HepG2 (cell line): ENCODE measurements at regions not wholly inside any gene's neighbourhood (a gene's known extent, or its start where the extent isn't known, plus 50 kb on each side); places are given as distances from the start of the nearest gene placed in this dataset.

ENCODE experiments used
- ELF4 ChIP-seq: sonication (generic); formaldehyde crosslinking; IDR thresholded peaks from 2 replicates; pipeline ENCODE4 v1.5.0; 2020; ENCODE audit warnings: missing genetic modification reagents, mild to moderate bottlenecking, moderate library complexity, borderline replicate concordance
- ELK4 ChIP-seq: sonication (generic); formaldehyde crosslinking; IDR thresholded peaks from 2 replicates; pipeline ENCODE4 v1.9.0; 2021; ENCODE audit warnings: missing genetic modification reagents, borderline replicate concordance
- GABPA ChIP-seq, 2 experiments: IDR thresholded peaks; 2 replicates each; pipeline ENCODE4 v1.6.1; 2011 to 2016; ENCODE audit warnings: low read depth in 2 of 2, low read length in 1 of 2, missing biosample characterization in 1 of 2, missing genetic modification characterization in 1 of 2
- GLI4 ChIP-seq: sonication (generic); formaldehyde crosslinking; IDR thresholded peaks from 2 replicates; pipeline ENCODE4 v1.5.1; 2020; ENCODE audit warnings: missing genetic modification reagents, mild to moderate bottlenecking, moderate library complexity, borderline replicate concordance
- KMT2A ChIP-seq: sonication (generic); formaldehyde crosslinking; IDR thresholded peaks from 2 replicates; pipeline ENCODE4 v1.4.0; 2020; ENCODE audit warnings: missing genetic modification reagents
- SRSF1 ChIP-seq: fragments of 200-400 bp; formaldehyde crosslinking; optimal IDR thresholded peaks from 2 replicates; pipeline ENCODE3; 2017; ENCODE audit warnings: mild to moderate bottlenecking, low read depth, low read length, moderate library complexity
- ZBTB44 ChIP-seq: sonication (generic); formaldehyde crosslinking; IDR thresholded peaks from 2 replicates; pipeline ENCODE4 v1.4.0; 2020; ENCODE audit warnings: missing genetic modification reagents
- ZNF335 ChIP-seq: sonication (generic); formaldehyde crosslinking; IDR thresholded peaks from 2 replicates; pipeline ENCODE4 v1.4.0; 2020; ENCODE audit warnings: missing genetic modification reagents
- ZNF747 ChIP-seq: sonication (generic); formaldehyde crosslinking; IDR thresholded peaks from 2 replicates; pipeline ENCODE4 v1.8.1; 2023; ENCODE audit warnings: missing genetic modification reagents, mild to moderate bottlenecking, borderline replicate concordance
- TF ChIP-seq, protein P1 (sequence below): sonication (generic); formaldehyde crosslinking; IDR thresholded peaks from 2 replicates; pipeline ENCODE4 v1.8.0; 2022; ENCODE audit warnings: missing genetic modification reagents, mild to moderate bottlenecking, borderline replicate concordance

- no peak for TF ChIP-seq ZBTB44 (CRISPR knock-in tag)
- no peak for TF ChIP-seq GABPA (IDR thresholded peaks at IDR 0.05; ENCODE audit: low read depth, low read length)
- no peak for TF ChIP-seq GABPA (CRISPR knock-in tag; IDR thresholded peaks at IDR 0.05; ENCODE audit: low read depth)
- TF ChIP-seq GLI4 (CRISPR knock-in tag): no peak
- TF ChIP-seq ELF4 (CRISPR knock-in tag): no peak
- TF ChIP-seq KMT2A (CRISPR knock-in tag): no peak
- no peak for TF ChIP-seq ZNF747 (CRISPR knock-in tag)
- no peak for TF ChIP-seq ZNF335 (CRISPR knock-in tag)
- TF ChIP-seq, protein P1, sequence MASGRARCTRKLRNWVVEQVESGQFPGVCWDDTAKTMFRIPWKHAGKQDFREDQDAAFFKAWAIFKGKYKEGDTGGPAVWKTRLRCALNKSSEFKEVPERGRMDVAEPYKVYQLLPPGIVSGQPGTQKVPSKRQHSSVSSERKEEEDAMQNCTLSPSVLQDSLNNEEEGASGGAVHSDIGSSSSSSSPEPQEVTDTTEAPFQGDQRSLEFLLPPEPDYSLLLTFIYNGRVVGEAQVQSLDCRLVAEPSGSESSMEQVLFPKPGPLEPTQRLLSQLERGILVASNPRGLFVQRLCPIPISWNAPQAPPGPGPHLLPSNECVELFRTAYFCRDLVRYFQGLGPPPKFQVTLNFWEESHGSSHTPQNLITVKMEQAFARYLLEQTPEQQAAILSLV (CRISPR knock-in tag): no peak
- no peak for TF ChIP-seq SRSF1
- TF ChIP-seq ELK4 (CRISPR knock-in tag): no peak
Measured at GRCh38 chr7:101705331-101705730, 76.2 kb upstream of the MYL10 start (continued).
